ENCODE measurements at regions not wholly inside any gene's neighbourhood (a gene's known extent, or its start where the extent isn't known, plus 50 kb on each side); places are given as distances from the start of the nearest gene placed in this dataset.

GRCh38 chr4:17284323-17285175 is 227.3 kb downstream of the QDPR start:
- TF ChIP-seq POLR2A (IDR thresholded peaks at IDR 0.05) (no peak), POLR2AphosphoS5 (IDR thresholded peaks at IDR 0.05) (no peak), CTCF (IDR thresholded peaks at IDR 0.05) (no peak)

Data from sigmoid colon (tissue), 4 donors.